GM19328 (cell line): ENCODE measurements at regions not wholly inside any gene's neighbourhood (a gene's known extent, or its start where the extent isn't known, plus 50 kb on each side); places are given as distances from the start of the nearest gene placed in this dataset.
"Not testable (repeated sequence)": the region's sequence is repeated elsewhere in the genome, so short reads cannot be mapped to it uniquely, and the experiment has no call there.

Source experiments
- ATAC-seq: cut with Tn5 transposase; IDR thresholded peaks from one replicate; pipeline ENCODE4 v1.9.1; 2021; ENCODE audit warnings: mild to moderate bottlenecking, moderate library complexity; ENCODE audit not compliant: unreplicated experiment

- ATAC-seq, result no peak
Measured at GRCh38 chrX:151042842-151043241, 59.7 kb downstream of the HMGB3 start.

GRCh38 chrX:151066373-151066772 lies 83.2 kb downstream of the HMGB3 start:
- ATAC-seq, result not testable (repeated sequence)

GRCh38 chrX:151073767-151074166 lies 90.6 kb downstream of the HMGB3 start:
- no peak for ATAC-seq

- ATAC-seq, result no peak
Measured at GRCh38 chrX:151081016-151081415, 95.4 kb upstream of the GPR50 start.

GRCh38 chrX:151082077-151082948 lies 94.1 kb upstream of the GPR50 start:
- peak; percentile 51 for ATAC-seq

- ATAC-seq, result no peak
Measured at GRCh38 chrX:151084454-151084853, 91.9 kb upstream of the GPR50 start.

GRCh38 chrX:151085207-151085606 lies 91.2 kb upstream of the GPR50 start:
- no peak for ATAC-seq

GRCh38 chrX:151088221-151088620 lies 88.2 kb upstream of the GPR50 start:
- ATAC-seq, result no peak

GRCh38 chrX:151099001-151099400 lies 77.4 kb upstream of the GPR50 start:
- ATAC-seq, result no peak

GRCh38 chrX:151100799-151101198 lies 75.6 kb upstream of the GPR50 start:
- ATAC-seq, result no peak

GRCh38 chrX:151113200-151113599 lies 63.2 kb upstream of the GPR50 start:
- not testable (repeated sequence) for ATAC-seq
